HEK293 (cell line): ENCODE measurements at regions not wholly inside any gene's neighbourhood (a gene's known extent, or its start where the extent isn't known, plus 50 kb on each side); places are given as distances from the start of the nearest gene placed in this dataset.

Source experiments
- MYNN ChIP-seq: fragments of 450-650 bp; formaldehyde crosslinking; IDR thresholded peaks from 2 replicates; pipeline ENCODE4 v1.5.1; 2016; ENCODE audit warnings: missing biosample characterization, missing genetic modification characterization, borderline replicate concordance
- SP3 ChIP-seq: fragments of 450-650 bp; formaldehyde crosslinking; IDR thresholded peaks from 2 replicates; pipeline ENCODE4 v1.5.1; 2016; ENCODE audit warnings: missing biosample characterization, missing genetic modification characterization
- ZNF132 ChIP-seq: fragments of 450-650 bp; formaldehyde crosslinking; IDR thresholded peaks from 2 replicates; pipeline ENCODE4 v1.5.1; 2017; ENCODE audit warnings: missing biosample characterization, missing genetic modification characterization, borderline replicate concordance
- ZNF24 ChIP-seq: fragments of 450-650 bp; formaldehyde crosslinking; IDR thresholded peaks from 2 replicates; pipeline ENCODE4 v1.5.1; 2016; ENCODE audit warnings: missing biosample characterization, missing genetic modification characterization
- TF ChIP-seq, protein P1 (sequence below): fragments of 450-650 bp; formaldehyde crosslinking; IDR thresholded peaks from 2 replicates; pipeline ENCODE4 v1.5.1; 2017; ENCODE audit warnings: missing biosample characterization, missing genetic modification characterization
- TF ChIP-seq, protein P2 (sequence below): fragments of 450-650 bp; formaldehyde crosslinking; IDR thresholded peaks from 2 replicates; pipeline ENCODE4 v1.5.1; 2016; ENCODE audit warnings: missing biosample characterization, missing genetic modification characterization
- TF ChIP-seq, protein P3 (sequence below): fragments of 450-650 bp; IDR thresholded peaks from 2 replicates; pipeline ENCODE4 v1.5.1; 2018; ENCODE audit warnings: missing biosample characterization, missing genetic modification characterization

DNA sequence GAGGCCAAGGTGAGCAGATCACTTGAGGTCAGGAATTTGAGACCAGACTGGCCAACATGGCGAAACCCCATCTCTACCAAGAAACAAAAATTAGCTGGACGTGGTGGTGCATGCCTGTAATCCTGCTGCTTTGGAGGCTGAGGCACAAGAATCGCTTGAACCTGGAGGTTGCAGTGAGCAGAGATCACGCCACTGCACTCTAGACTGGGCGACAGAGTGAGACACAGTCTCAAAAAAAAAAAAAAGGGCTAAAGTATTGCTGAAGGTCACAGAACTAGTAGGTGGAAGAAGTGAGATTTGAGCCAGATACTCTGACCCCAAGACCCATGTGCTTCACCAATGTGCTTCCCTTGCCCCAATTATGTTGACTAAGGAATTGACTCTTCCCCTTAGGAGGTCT is 112.0 kb downstream of the NPIPB5 start:
- TF ChIP-seq, protein P1, sequence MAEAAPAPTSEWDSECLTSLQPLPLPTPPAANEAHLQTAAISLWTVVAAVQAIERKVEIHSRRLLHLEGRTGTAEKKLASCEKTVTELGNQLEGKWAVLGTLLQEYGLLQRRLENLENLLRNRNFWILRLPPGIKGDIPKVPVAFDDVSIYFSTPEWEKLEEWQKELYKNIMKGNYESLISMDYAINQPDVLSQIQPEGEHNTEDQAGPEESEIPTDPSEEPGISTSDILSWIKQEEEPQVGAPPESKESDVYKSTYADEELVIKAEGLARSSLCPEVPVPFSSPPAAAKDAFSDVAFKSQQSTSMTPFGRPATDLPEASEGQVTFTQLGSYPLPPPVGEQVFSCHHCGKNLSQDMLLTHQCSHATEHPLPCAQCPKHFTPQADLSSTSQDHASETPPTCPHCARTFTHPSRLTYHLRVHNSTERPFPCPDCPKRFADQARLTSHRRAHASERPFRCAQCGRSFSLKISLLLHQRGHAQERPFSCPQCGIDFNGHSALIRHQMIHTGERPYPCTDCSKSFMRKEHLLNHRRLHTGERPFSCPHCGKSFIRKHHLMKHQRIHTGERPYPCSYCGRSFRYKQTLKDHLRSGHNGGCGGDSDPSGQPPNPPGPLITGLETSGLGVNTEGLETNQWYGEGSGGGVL (tag by site-specific recombination): no peak
- no peak for TF ChIP-seq ZNF132 (tag by site-specific recombination)
- no peak for TF ChIP-seq MYNN (tag by site-specific recombination)
- no peak for TF ChIP-seq ZNF24
- TF ChIP-seq SP3 (tag by site-specific recombination): no peak
- TF ChIP-seq, protein P2, sequence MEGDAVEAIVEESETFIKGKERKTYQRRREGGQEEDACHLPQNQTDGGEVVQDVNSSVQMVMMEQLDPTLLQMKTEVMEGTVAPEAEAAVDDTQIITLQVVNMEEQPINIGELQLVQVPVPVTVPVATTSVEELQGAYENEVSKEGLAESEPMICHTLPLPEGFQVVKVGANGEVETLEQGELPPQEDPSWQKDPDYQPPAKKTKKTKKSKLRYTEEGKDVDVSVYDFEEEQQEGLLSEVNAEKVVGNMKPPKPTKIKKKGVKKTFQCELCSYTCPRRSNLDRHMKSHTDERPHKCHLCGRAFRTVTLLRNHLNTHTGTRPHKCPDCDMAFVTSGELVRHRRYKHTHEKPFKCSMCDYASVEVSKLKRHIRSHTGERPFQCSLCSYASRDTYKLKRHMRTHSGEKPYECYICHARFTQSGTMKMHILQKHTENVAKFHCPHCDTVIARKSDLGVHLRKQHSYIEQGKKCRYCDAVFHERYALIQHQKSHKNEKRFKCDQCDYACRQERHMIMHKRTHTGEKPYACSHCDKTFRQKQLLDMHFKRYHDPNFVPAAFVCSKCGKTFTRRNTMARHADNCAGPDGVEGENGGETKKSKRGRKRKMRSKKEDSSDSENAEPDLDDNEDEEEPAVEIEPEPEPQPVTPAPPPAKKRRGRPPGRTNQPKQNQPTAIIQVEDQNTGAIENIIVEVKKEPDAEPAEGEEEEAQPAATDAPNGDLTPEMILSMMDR (tag by site-specific recombination): no peak
- TF ChIP-seq, protein P3, sequence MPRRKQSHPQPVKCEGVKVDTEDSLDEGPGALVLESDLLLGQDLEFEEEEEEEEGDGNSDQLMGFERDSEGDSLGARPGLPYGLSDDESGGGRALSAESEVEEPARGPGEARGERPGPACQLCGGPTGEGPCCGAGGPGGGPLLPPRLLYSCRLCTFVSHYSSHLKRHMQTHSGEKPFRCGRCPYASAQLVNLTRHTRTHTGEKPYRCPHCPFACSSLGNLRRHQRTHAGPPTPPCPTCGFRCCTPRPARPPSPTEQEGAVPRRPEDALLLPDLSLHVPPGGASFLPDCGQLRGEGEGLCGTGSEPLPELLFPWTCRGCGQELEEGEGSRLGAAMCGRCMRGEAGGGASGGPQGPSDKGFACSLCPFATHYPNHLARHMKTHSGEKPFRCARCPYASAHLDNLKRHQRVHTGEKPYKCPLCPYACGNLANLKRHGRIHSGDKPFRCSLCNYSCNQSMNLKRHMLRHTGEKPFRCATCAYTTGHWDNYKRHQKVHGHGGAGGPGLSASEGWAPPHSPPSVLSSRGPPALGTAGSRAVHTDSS (tag by site-specific recombination): no peak
